HEK293 (cell line): ENCODE measurements at regions not wholly inside any gene's neighbourhood (a gene's known extent, or its start where the extent isn't known, plus 50 kb on each side); places are given as distances from the start of the nearest gene placed in this dataset.
A peak's percentile ranks its signal among the peaks of the same experiment; 100 is the strongest.
"Not testable (repeated sequence)": the region's sequence is repeated elsewhere in the genome, so short reads cannot be mapped to it uniquely, and the experiment has no call there.

Experiments used
- CTCF ChIA-PET: fragments of 350-600 bp; formaldehyde crosslinking; extraction: SDS; loops from one replicate; lab custom pipeline; 2021; ENCODE audit warnings: antibody characterized with exemption; lab: Yijun Ruan, JAX
- POLR2A ChIA-PET: fragments of 300-600 bp; formaldehyde crosslinking; extraction: SDS; loops from one replicate; lab custom pipeline; 2020; ENCODE audit warnings: antibody characterized with exemption, inconsistent platforms; lab: Yijun Ruan, JAX
- H3K27ac ChIP-seq: fragments of 200-500 bp; sonication (Bioruptor generic); 2 replicates; pipeline ENCODE4 v1.5.1; 2014; ENCODE audit warnings: low read depth, low read length, control low read depth, inconsistent platforms; ENCODE audit errors: extremely low read depth
- H3K36me3 ChIP-seq, 2 experiments: fragments of 200-500 bp in 1 of 2; sonication (Bioruptor generic) in 1 of 2; 1 replicate in 1 of 2; 2 replicates in 1 of 2; pipeline ENCODE4 v1.5.1; 2014 to 2017; ENCODE audit warnings: inconsistent platforms in 2 of 2, low read length in 2 of 2; ENCODE audit not compliant: control insufficient read depth in 2 of 2, insufficient read depth in 1 of 2
- H3K4me1 ChIP-seq: fragments of 200-500 bp; sonication (Bioruptor generic); 2 replicates; pipeline ENCODE4 v1.5.1; 2014; ENCODE audit warnings: mild to moderate bottlenecking, low read length, inconsistent platforms; ENCODE audit not compliant: control insufficient read depth, insufficient read depth
- H3K4me3 ChIP-seq: 2 replicates; pipeline ENCODE4 v1.5.1; 2011; ENCODE audit warnings: low read depth, mild to moderate bottlenecking, control low read depth, low read length, moderate library complexity
- H3K9me3 ChIP-seq: fragments of 200-500 bp; sonication (Bioruptor generic); 2 replicates; pipeline ENCODE4 v1.5.1; 2014; ENCODE audit warnings: low read depth, low read length, inconsistent platforms; ENCODE audit not compliant: control insufficient read depth, insufficient read depth
- BCL11B ChIP-seq: fragments of 450-650 bp; formaldehyde crosslinking; IDR thresholded peaks from 2 replicates; pipeline ENCODE4 v1.5.1; 2016; ENCODE audit warnings: low read depth, missing biosample characterization, missing genetic modification characterization
- GLIS1 ChIP-seq: fragments of 450-650 bp; formaldehyde crosslinking; IDR thresholded peaks from 2 replicates; pipeline ENCODE4 v1.5.1; 2016; ENCODE audit warnings: missing biosample characterization, missing genetic modification characterization
- PRDM1 ChIP-seq: fragments of 450-650 bp; formaldehyde crosslinking; IDR thresholded peaks from 2 replicates; pipeline ENCODE4; 2016; ENCODE audit warnings: missing biosample characterization, missing genetic modification characterization
- PRDM10 ChIP-seq: fragments of 450-650 bp; formaldehyde crosslinking; IDR thresholded peaks from 2 replicates; pipeline ENCODE4 v1.5.1; 2016; ENCODE audit warnings: missing biosample characterization, missing genetic modification characterization
- PRDM4 ChIP-seq: fragments of 450-650 bp; formaldehyde crosslinking; IDR thresholded peaks from 2 replicates; pipeline ENCODE4 v1.5.1; 2017; ENCODE audit warnings: missing biosample characterization, missing genetic modification characterization
- ZBTB20 ChIP-seq: fragments of 450-650 bp; formaldehyde crosslinking; IDR thresholded peaks from 2 replicates; pipeline ENCODE4 v1.5.1; 2016; ENCODE audit warnings: missing biosample characterization, missing genetic modification characterization
- ZNF416 ChIP-seq: fragments of 450-650 bp; formaldehyde crosslinking; IDR thresholded peaks from 2 replicates; pipeline ENCODE4 v1.5.1; 2016; ENCODE audit warnings: missing biosample characterization, missing genetic modification characterization
- ZNF610 ChIP-seq: fragments of 450-650 bp; formaldehyde crosslinking; IDR thresholded peaks from 2 replicates; pipeline ENCODE4 v1.5.1; 2016; ENCODE audit warnings: missing biosample characterization, missing genetic modification characterization, borderline replicate concordance
- ZNF704 ChIP-seq: fragments of 450-650 bp; formaldehyde crosslinking; IDR thresholded peaks from 2 replicates; pipeline ENCODE4 v1.5.1; 2016; ENCODE audit warnings: missing biosample characterization, missing genetic modification characterization
- ZNF76 ChIP-seq: fragments of 450-650 bp; formaldehyde crosslinking; IDR thresholded peaks from 2 replicates; pipeline ENCODE4; 2016; ENCODE audit warnings: low read depth, missing biosample characterization, missing genetic modification characterization, borderline replicate concordance
- ZNF791 ChIP-seq: fragments of 450-650 bp; formaldehyde crosslinking; IDR thresholded peaks from 2 replicates; pipeline ENCODE4 v1.5.1; 2016; ENCODE audit warnings: missing biosample characterization, missing genetic modification characterization
- TF ChIP-seq, protein P1 (sequence below): IDR thresholded peaks from 2 replicates; pipeline ENCODE4 v1.6.1; 2011; ENCODE audit warnings: mild to moderate bottlenecking, low read depth, low read length, borderline replicate concordance

- TF ChIP-seq ZNF610 (no peak), ZNF704 (tag by site-specific recombination) (no peak), ZNF76 (tag by site-specific recombination) (no peak), GLIS1 (tag by site-specific recombination) (no peak), BCL11B (tag by site-specific recombination) (no peak), ZNF791 (tag by site-specific recombination) (no peak)
Measured at GRCh38 chr14:49962621-49963020, 69.7 kb downstream of the ARF6 start (continued).

GRCh38 chr14:49965068-49965651 is 72.3 kb downstream of the ARF6 start:
- POLR2A ChIA-PET, H3K9me3 ChIP-seq, H3K4me1 ChIP-seq, H3K27ac ChIP-seq, H3K36me3 ChIP-seq, H3K4me3 ChIP-seq: not testable (repeated sequence)
- CTCF ChIA-PET: interaction anchor here (0.6 kb wide), 1 partner anchor 673 kb away, joined by 3 read pairs; no protein-coding TSS in a partner anchor
- peak; percentile 63; the same call in 1 of the 2 replicates for TF ChIP-seq ZBTB20

DNA sequence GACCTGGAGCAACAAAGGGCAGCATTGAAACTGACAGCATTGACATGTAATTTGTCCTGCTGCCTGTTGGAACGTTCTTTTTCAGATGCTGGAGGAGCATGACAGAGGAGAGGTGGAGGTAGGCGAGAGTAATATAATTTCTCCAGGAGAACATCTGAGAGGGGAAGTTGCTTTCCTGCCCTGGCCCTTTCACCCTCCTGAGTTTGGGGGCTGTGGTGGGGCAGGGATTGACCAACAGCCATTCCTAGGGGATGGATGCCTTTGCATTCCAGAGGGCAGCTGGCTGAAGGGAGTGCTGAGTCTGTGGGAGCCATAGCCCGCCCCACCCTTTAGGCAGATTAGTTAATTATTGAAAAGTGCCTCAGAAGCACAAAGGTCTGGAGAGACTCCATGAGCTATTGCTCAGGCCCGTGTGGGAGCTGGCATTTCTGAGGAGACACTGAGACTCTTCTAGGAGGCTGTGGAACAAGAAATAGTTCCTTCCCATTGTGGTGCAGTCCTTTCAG is 73.5 kb downstream of the ARF6 start:
- Histone ChIP-seq H3K4me3 (no peak overlapping the region), H3K4me1 (peaks cover 13% of the 10 kb centered on the region), H3K27ac (no peak overlapping the region), H3K36me3 (no peaks in the 10 kb centered on the region), H3K9me3 (no peaks in the 10 kb centered on the region)
- ChIA-PET POLR2A (no interaction called here), CTCF (no interaction called here)
- peak; percentile 76 for TF ChIP-seq PRDM4 (tag by site-specific recombination)
- TF ChIP-seq, protein P1, sequence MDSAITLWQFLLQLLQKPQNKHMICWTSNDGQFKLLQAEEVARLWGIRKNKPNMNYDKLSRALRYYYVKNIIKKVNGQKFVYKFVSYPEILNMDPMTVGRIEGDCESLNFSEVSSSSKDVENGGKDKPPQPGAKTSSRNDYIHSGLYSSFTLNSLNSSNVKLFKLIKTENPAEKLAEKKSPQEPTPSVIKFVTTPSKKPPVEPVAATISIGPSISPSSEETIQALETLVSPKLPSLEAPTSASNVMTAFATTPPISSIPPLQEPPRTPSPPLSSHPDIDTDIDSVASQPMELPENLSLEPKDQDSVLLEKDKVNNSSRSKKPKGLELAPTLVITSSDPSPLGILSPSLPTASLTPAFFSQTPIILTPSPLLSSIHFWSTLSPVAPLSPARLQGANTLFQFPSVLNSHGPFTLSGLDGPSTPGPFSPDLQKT: no peak
- TF ChIP-seq PRDM1 (tag by site-specific recombination): peak; percentile 82
- TF ChIP-seq PRDM10 (tag by site-specific recombination): 0 out of 2 replicates have a peak, but pooled peaks have one; percentile 22
- TF ChIP-seq ZNF416 (tag by site-specific recombination): no peak
